Right hindlimb (tissue), 1 donor: ENCODE measurements at regions not wholly inside any gene's neighbourhood (a gene's known extent, or its start where the extent isn't known, plus 50 kb on each side); places are given as distances from the start of the nearest gene placed in this dataset.

Experiments used
- DNase-seq: peaks from one replicate; pipeline ENCODE4 v3.0.0-alpha.2; 2018

- DNase-seq: no peak
These were observed 56.0 kb downstream of the PLK2 start for GRCh38 chr5:58403822-58404433.

DNA sequence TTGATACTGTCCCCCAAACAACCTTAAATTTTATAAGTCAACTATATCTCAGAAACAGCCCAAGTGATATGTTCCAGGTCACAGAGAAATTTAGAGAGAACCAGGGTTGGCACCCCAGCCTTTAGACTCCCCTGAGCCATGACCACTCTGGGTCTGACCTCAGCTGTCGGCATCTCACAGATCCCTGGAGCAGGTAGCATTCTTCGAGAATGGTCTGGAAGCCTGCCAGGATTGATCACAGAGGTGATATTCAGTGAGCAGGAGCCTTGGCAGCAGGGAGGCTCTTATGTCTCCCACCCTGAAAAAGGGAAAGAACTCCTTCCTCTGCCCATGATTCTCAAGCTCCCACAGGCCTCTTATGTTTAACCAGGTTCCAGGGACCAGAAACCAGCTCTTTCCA lies 58.2 kb downstream of the PLK2 start:
- no peak for DNase-seq

DNA sequence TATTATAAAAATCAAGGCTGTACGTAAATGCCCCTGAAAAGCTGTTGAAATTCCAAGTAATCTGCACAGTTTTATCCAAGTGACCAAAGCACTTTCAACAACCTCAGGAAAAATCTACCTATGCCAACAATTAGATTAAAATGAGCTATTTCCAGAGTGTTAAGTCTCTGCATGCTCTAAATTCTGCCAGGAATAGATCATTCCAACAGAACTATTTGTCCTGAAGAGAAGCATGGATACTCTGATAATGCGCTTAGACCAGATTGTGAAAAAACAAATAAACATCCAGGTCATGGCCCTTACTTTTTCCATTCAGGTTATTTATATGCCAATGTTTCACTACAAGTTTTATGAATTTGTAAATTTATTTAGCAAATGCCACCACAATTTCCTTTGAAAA lies 59.1 kb downstream of the PLK2 start:
- DNase-seq: no peak

DNA sequence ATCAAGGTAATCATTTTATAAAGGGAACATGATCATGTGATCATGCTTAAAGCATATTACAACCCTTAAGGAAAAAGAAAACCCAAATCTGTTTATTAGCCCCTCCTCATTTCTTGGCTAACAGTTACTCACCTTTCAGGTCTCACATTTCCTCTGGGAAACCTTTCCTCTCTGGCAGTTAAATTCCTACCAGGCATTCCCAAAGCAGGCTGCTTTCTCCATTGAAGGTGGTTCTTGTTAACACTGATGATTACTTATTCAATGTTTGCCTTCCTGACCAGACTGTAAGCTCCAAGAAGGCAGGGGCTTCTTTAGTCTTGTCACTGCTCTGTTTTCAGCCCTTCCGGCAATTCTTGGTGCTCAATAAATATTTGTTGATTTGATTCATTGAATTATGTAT lies 59.9 kb downstream of the PLK2 start:
- no peak for DNase-seq

DNA sequence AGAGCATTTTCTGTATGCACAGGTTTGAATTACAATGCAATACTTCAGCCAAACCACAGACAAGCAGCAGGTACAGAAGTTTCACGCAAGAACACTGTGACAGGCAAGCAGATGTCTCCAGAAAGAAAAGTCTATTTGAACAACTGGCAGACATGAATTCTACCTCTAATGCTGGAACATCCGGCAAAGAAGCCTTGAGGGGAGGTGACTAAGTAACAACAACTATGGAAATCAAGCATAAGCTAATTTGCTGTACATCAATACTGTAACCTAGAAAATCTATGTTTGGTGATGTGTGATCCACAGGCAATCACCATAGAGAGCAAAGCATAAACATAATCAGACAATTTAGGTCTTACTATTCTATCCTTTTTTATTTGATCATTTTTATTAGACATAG lies 65.5 kb downstream of the PLK2 start:
- no peak for DNase-seq

DNA sequence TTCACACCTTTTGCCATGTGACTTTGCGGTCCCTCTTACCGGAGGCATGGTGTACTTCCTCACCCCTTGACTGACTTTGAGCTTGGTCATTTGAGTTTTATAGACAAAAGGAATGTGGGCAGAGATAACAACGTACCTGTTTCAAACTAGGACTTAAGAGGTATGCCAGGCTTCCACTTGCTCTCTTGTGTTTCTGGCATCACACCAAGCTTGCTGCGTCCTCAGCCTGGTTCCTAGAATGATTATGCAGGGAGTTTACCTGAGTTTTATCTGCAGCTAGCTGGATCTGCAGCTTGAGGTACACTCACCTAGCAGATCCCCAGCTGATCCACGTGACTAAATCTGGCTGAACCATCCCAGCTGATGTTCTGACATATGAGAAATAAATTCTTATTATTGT lies 66.2 kb downstream of the PLK2 start:
- DNase-seq: no peak

- DNase-seq: no peak
These were observed 67.4 kb downstream of the PLK2 start for GRCh38 chr5:58392496-58392895.

- DNase-seq: no peak
These were observed 76.4 kb downstream of the PLK2 start for GRCh38 chr5:58383448-58383847.

DNA sequence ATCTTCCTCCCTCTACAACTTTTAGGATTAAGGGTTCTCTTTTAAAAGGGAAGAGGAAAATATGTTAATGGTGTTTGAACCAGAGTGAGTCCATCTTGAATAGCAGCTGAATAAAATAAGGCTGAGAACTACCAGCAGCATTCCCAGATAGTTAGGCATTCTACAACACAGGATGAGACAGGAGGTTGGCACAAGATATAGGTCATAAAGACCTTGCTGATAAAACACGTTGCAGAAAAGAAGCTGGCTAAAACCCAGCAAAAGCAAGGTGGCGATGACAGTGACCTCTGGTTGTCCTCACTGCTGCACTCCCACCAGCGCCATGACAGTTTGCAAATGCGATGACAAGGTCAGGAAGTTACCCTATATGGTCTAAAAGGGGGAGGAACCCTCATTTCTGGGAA lies 77.8 kb downstream of the PLK2 start:
- no peak for DNase-seq

- DNase-seq: no peak
These were observed 78.3 kb downstream of the PLK2 start for GRCh38 chr5:58381566-58381965.

DNA sequence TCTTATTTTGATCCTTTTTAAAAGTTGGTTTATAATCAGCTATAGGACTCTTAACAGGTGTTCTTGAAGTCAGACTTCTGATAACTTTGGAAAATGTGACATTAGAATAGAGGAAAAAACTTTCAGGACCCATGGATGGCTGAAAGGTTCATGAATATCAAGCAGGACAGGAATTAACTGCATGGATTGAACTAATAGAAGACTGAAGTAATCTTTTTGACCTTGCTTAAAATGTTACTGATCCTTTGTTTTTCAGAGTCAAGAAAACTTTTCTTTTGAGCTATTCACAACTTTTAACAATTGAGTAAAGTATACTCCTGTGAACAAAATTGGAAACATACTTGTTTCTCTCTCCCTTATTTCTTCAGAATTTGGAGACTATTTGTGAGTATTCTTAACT lies 79.2 kb downstream of the PLK2 start:
- DNase-seq: no peak

GRCh38 chr5:58378613-58379390 lies 81.1 kb downstream of the PLK2 start:
- DNase-seq: no peak

- DNase-seq: no peak
These were observed 89.3 kb downstream of the PLK2 start for GRCh38 chr5:58370606-58371005.

DNA sequence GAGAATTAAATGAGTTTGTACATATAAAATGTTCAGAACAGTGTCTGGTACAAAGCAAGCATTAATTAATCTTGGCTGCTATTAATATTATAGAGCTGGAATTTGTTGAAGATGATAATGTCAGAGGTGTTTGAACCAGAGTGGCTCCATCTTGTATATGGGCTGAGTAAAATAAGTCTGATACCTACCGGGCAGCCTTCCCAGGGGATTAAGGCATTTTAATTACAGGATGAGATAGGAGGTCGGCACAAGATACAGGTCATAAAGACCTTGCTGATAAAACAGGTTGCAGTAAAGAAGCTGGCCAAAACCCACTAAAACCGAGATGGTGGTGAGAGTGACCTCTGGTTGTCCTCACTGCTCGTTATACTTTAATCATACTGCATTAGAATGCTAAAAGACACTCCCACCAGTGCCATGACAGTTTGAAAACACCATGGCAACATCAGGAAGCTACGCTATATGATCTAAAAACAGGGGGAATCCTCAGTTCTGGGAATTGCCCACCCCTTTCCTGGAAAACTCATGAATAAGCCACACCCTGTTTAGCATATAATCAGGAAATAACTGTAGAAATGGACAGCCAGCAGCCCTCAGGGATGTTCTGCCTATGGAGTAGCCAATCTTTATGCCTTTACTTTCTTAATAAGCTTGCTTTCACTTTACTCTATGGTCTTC lies 90.2 kb downstream of the PLK2 start:
- no peak for DNase-seq

GRCh38 chr5:58366461-58366860 lies 93.4 kb downstream of the PLK2 start:
- no peak for DNase-seq

DNA sequence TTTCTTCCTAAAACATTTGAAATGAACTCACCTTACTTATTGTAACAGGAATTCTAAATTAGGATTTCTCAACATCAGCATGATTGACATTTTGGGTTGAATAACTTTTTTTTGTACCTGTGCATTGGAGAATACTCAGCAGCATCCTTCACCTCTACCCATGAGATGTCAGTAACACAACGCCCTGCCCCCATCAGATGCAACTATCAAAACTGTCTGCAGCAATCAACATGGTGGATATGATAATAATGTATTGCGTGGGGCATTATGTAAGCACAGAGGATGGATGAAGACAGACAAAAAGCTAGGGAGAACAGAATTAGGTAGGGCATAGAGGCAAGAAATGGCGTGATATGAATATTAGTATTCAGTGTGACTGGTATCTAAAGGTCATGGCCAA lies 94.1 kb downstream of the PLK2 start:
- DNase-seq: no peak

DNA sequence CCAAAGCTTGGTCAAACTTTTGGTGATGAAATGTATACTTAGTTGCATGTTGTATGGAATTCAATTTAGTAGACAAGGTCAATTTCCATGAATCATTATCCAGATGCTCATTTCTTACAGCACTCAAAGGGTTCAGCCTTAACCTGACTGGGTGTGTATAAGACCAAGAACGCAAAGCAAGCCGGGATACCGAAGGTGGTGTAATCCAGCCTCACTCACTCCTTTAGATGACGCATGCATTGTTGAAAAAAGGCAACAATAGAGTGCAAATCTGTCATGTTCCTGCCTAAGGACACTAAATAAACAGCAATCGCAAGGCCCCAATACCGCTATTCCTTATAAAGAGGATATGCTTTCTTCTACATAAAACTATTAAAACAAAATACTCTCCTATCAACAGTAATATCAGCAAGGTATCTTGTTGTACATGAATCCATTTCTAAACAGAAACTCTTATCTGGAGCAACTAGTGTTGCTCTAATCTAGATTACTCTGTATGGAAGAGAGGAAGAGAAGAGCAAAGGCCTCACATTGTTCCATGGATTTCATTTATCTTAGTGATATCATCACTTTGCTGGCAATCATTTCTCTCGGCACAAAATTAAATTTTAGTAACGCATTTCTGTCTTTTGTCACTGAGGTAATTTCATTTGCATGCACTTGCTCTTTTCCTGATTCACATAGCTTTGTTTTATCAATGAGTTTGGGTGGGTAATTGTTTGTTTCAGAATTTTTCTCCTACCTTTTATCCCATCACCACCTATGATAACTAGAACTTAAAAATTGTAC lies 96.2 kb downstream of the PLK2 start:
- no peak for DNase-seq

GRCh38 chr5:58362135-58362534 lies 97.8 kb downstream of the PLK2 start:
- no peak for DNase-seq

- DNase-seq: no peak
These were observed 99.1 kb downstream of the PLK2 start for GRCh38 chr5:58360794-58361193.

GRCh38 chr5:58359981-58360380 lies 99.9 kb downstream of the PLK2 start:
- no peak for DNase-seq

- no peak for DNase-seq
These were observed 101.2 kb downstream of the PLK2 start for GRCh38 chr5:58358501-58359178.

- DNase-seq: no peak
These were observed 101.9 kb downstream of the PLK2 start for GRCh38 chr5:58357799-58358500.
